Heart left ventricle (tissue), 13 donors: ENCODE measurements at regions not wholly inside any gene's neighbourhood (a gene's known extent, or its start where the extent isn't known, plus 50 kb on each side); places are given as distances from the start of the nearest gene placed in this dataset.

Source experiments
- POLR2A ChIP-seq, 2 donors: fragments of 450-650 bp; IDR thresholded peaks; one replicate each; pipeline ENCODE4 v1.6.1; 2017; ENCODE audit warnings: antibody characterized with exemption in 2 of 2, mild to moderate bottlenecking in 2 of 2, moderate library complexity in 2 of 2
- TF ChIP-seq, protein P1 (sequence below), 12 donors: fragments of 200-600 bp; sonication (generic) in 4 of 12; IDR thresholded peaks; one replicate each; pipeline versions ENCODE4 v1.5.0 to v1.8.0; 2018 to 2022; ENCODE audit warnings: antibody characterized with exemption in 12 of 12, mild to moderate bottlenecking in 5 of 12
- donor health status: ischemic (EF 13 %, LVEDD 7.1; RV severe dilation, severe dysfunction).
- donor health status: DM: no; HTN: yes; CAD: no.
- donor health status: DM: no; HTN: no; CAD: no.
- donor health status: ischemic (EF 25% LVEDD 6.9; RV normal size, moderate dysfunction).
- donor health status: ischemic (EF 25% LVEDD 5.7; RV mildly dilated, moderate dysfunction).
- donor health status: ischemic (EF 35%, LVEDD 5.7; RV mildly dilated, moderate dysfunction).
- donor health status: nonischemic (EF 11% LVEDD 7.7; RV severe dilation, severe dysfunction).
- donor health status: DM: yes; HTN: yes; CAD: no.
- donor health status: PGD.
- donor health status: ischemic (EF 29% LVEDD 5.4; RV normal size, mild dysfunction).
- donor health status: nonischemic (EF 23%, LVEDD 6.1; RV moderate dilation, normal function).

- TF ChIP-seq, protein P1, sequence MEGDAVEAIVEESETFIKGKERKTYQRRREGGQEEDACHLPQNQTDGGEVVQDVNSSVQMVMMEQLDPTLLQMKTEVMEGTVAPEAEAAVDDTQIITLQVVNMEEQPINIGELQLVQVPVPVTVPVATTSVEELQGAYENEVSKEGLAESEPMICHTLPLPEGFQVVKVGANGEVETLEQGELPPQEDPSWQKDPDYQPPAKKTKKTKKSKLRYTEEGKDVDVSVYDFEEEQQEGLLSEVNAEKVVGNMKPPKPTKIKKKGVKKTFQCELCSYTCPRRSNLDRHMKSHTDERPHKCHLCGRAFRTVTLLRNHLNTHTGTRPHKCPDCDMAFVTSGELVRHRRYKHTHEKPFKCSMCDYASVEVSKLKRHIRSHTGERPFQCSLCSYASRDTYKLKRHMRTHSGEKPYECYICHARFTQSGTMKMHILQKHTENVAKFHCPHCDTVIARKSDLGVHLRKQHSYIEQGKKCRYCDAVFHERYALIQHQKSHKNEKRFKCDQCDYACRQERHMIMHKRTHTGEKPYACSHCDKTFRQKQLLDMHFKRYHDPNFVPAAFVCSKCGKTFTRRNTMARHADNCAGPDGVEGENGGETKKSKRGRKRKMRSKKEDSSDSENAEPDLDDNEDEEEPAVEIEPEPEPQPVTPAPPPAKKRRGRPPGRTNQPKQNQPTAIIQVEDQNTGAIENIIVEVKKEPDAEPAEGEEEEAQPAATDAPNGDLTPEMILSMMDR (IDR thresholded peaks at IDR 0.05) = no peak
- TF ChIP-seq POLR2A (IDR thresholded peaks at IDR 0.05) = no peak
Observed at GRCh38 chr11:128209138-128209435, 378.3 kb downstream of the ETS1 start.
